Prostate gland (tissue), 2 donors: ENCODE measurements at regions not wholly inside any gene's neighbourhood (a gene's known extent, or its start where the extent isn't known, plus 50 kb on each side); places are given as distances from the start of the nearest gene placed in this dataset.

Experiments used
- DNase-seq: peaks from one replicate; pipeline ENCODE4 v3.0.0-alpha.2; 2019; ENCODE audit warnings: low spot score
- H3K27ac ChIP-seq, 2 donors: fragments of 200-600 bp; sonication (generic); 2 replicates each; pipeline ENCODE4 v1.5.1; 2017 to 2019
- H3K27me3 ChIP-seq: fragments of 200-600 bp; sonication (generic); replicated peaks from 2 replicates; pipeline ENCODE4 v1.5.1; 2019; ENCODE audit not compliant: insufficient read depth
- H3K36me3 ChIP-seq, 2 donors: fragments of 200-600 bp; sonication (generic); 1 replicate in 1 of 2; 2 replicates in 1 of 2; pipeline versions ENCODE4 v1.5.1 to v1.8.1; 2017 to 2019
- H3K4me1 ChIP-seq: fragments of 200-600 bp; sonication (generic); replicated peaks from 2 replicates; pipeline ENCODE4 v1.5.1; 2019
- H3K4me3 ChIP-seq, 2 donors: fragments of 200-600 bp; sonication (generic); 2 replicates each; pipeline ENCODE4 v1.5.1; 2017 to 2019
- H3K9me3 ChIP-seq: fragments of 200-600 bp; sonication (generic); 2 replicates; pipeline ENCODE4 v1.5.1; 2017
- POLR2A ChIP-seq: fragments of 450-650 bp; IDR thresholded peaks from one replicate; pipeline ENCODE4 v1.6.1; 2016; ENCODE audit warnings: antibody characterized with exemption, mild to moderate bottlenecking
- POLR2AphosphoS5 ChIP-seq: sonication (generic); formaldehyde crosslinking; IDR thresholded peaks from one replicate; pipeline ENCODE4 v1.6.1; 2017; ENCODE audit warnings: antibody characterized with exemption
- WGBS: methylation state at CpG from one replicate; pipeline ENCODE4 v1.1.5; 2018; 5-methylcytosine and 5-hydroxymethylcytosine counted together
- intact Hi-C: fragments of 100-400 bp; cut with DNase I; formaldehyde crosslinking; loops from one replicate; pipeline ENCODE4 v1.14.2; 2022
- TF ChIP-seq, protein P1 (sequence below), 4 experiments: fragments of 200-600 bp in 2 of 4; fragments of 450-650 bp in 2 of 4; sonication (generic) in 2 of 4; IDR thresholded peaks; 1 replicate in 3 of 4; 2 replicates in 1 of 4; pipeline ENCODE4 v1.5.1; 2016 to 2019; ENCODE audit warnings: antibody characterized with exemption in 4 of 4, mild to moderate bottlenecking in 2 of 4, moderate library complexity in 2 of 4

DNA sequence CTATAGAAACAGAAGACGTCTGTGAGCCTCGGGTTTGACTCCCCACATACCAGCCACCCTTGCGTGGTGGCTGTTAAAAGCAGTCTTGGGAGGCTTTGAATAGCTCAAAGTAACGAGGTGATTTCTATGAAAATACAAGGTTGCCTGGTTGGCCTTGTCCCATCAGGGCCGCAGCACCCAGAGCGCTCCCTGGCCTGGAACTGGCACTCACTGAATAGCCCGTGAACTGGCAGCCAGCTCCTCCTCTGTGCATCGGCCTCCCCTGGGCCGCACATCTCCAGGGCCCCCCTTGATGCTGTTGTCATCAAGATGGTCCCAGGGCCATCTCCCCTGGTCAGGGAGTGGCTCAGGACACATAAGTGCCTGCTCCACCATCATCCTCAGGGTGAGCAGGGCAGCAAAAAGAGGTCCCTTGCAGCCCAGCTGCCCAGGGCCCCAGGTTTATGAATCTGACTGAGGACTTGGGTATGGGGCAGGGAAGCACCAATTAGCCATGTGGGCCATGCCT lies 144.6 kb upstream of the PPP1R26 start:
- DNase-seq: no peak
- intact Hi-C loops: no loop called here

DNA sequence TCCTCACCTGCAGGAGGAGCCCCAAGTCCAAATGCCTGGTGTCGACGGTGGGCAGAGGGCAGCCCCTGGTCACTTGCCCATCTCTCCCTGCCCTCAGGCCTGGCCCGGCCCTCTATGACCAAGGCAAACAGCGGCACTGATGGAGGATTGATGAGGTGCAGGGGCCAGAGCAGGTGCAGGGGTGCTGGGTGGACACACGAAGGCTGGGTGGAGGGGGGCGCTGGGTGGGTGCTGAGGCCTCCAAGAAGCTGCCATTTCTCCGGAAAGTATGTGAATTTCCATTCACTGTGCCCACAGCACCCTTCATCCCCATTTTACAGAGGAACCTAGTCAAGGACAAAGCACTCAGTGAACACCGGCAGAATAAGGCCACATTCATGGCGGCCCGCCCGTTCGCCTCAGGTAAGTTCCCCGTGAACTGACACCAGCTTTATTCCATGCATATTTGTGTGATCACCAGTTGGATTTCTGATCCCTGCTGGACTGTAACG lies 143.8 kb upstream of the PPP1R26 start:
- H3K27ac ChIP-seq: no peak overlapping the region
- intact Hi-C loops: no loop called here
- no peak for TF ChIP-seq POLR2AphosphoS5
- TF ChIP-seq POLR2A: no peak
- TF ChIP-seq, protein P1, sequence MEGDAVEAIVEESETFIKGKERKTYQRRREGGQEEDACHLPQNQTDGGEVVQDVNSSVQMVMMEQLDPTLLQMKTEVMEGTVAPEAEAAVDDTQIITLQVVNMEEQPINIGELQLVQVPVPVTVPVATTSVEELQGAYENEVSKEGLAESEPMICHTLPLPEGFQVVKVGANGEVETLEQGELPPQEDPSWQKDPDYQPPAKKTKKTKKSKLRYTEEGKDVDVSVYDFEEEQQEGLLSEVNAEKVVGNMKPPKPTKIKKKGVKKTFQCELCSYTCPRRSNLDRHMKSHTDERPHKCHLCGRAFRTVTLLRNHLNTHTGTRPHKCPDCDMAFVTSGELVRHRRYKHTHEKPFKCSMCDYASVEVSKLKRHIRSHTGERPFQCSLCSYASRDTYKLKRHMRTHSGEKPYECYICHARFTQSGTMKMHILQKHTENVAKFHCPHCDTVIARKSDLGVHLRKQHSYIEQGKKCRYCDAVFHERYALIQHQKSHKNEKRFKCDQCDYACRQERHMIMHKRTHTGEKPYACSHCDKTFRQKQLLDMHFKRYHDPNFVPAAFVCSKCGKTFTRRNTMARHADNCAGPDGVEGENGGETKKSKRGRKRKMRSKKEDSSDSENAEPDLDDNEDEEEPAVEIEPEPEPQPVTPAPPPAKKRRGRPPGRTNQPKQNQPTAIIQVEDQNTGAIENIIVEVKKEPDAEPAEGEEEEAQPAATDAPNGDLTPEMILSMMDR (IDR thresholded peaks at IDR 0.05): no peak
- no peaks in the 10 kb centered on the region for H3K27me3 ChIP-seq
- H3K4me3 ChIP-seq: no peak overlapping the region
- H3K9me3 ChIP-seq: no peaks in the 10 kb centered on the region
- no peaks in the 10 kb centered on the region for H3K4me1 ChIP-seq
- DNase-seq: no peak
- WGBS: 92% methylated on average over 14 of the region's 14 CpGs
- H3K36me3 ChIP-seq: no peaks in the 10 kb centered on the region

More for the DNA sequence above, 144.6 kb upstream of the PPP1R26 start:
- TF ChIP-seq POLR2AphosphoS5 (no peak), POLR2A (no peak)
- TF ChIP-seq, protein P1 (IDR thresholded peaks at IDR 0.05): no peak
- no peaks in the 10 kb centered on the region for H3K4me1 ChIP-seq
- no peaks in the 10 kb centered on the region for H3K36me3 ChIP-seq
- H3K9me3 ChIP-seq: no peaks in the 10 kb centered on the region
- no peak overlapping the region for H3K27ac ChIP-seq
- WGBS: 86% methylated on average over 9 of the region's 9 CpGs
- no peak overlapping the region for H3K4me3 ChIP-seq
- H3K27me3 ChIP-seq: no peaks in the 10 kb centered on the region

DNA sequence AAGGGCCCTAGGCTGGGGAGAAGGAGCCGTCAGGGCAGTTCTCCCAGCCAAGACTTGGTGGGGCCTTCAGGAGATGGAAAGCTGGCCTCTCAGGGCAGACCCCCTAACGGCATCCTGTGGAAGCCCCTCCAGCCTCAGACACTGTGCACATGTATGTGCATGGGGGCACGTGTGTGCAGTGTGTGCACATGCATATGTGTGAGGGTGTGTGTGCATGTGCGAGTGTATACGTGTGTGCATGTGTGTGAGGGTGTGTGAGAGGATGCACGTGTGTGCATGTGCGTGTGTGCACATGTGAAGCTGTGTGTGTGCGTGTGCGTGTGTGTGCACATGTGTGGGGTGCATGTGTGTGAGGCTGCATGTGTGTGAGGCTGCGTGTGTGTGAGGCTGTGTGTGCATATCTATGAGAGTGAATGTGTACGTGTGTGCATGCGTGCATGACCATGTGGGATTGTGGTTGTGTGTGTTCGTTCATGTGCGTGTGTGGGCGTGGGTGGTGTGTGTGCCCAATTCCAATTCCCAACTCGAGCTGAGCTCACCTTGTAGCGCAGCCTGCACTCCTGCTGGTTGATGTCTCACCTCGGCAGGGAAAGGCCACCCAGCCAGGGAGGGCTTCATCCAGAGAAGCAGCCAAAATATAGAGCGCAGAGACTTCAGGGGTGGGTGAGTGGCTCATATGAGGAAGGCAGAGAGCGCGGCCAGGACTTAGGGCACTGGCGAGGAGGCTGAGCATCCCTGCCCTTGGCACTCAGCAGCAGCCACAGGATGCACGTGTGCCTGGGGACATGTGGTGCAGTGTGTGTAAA lies 142.7 kb upstream of the PPP1R26 start:
- intact Hi-C loops: no loop called here
- no peaks in the 10 kb centered on the region for H3K27me3 ChIP-seq
- H3K4me3 ChIP-seq: no peak overlapping the region
- WGBS: 86% methylated on average over 23 of the region's 23 CpGs
- H3K4me1 ChIP-seq: no peaks in the 10 kb centered on the region
- TF ChIP-seq POLR2AphosphoS5: no peak
- TF ChIP-seq, protein P1 (IDR thresholded peaks at IDR 0.05): no peak
- no peaks in the 10 kb centered on the region for H3K9me3 ChIP-seq
- DNase-seq: no peak
- no peaks in the 10 kb centered on the region for H3K36me3 ChIP-seq
- H3K27ac ChIP-seq: no peak overlapping the region

DNA sequence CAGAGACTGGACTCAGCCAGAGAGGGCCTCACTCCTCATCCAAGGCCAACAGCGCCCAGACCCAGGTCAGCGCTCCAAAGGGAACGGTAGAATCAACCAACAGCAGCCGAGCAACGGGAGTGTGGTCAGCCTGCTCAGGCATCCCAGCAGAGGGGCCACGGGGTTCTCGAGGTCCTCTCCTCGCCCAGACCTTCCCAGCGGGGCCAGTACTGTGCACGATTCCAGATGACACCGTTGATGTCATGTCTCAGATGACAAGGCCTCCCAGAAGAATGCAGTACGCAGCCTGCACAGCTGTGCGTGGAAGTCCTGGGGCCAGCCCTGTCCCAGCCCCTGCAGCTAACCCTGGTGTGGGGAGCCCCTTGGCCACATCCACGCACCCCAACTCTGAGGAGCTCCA lies 141.0 kb upstream of the PPP1R26 start:
- H3K4me3 ChIP-seq: no peak overlapping the region
- intact Hi-C loops: no loop called here
- no peaks in the 10 kb centered on the region for H3K36me3 ChIP-seq
- no peaks in the 10 kb centered on the region for H3K9me3 ChIP-seq
- 86% methylated on average over 13 of the region's 14 CpGs for WGBS
- H3K4me1 ChIP-seq: no peaks in the 10 kb centered on the region
- DNase-seq: no peak
- H3K27ac ChIP-seq: no peak overlapping the region
- no peaks in the 10 kb centered on the region for H3K27me3 ChIP-seq
- TF ChIP-seq, protein P1 (IDR thresholded peaks at IDR 0.05): no peak
